ENCODE measurements at regions not wholly inside any gene's neighbourhood (a gene's known extent, or its start where the extent isn't known, plus 50 kb on each side); places are given as distances from the start of the nearest gene placed in this dataset.

GRCh38 chr10:131722525-131723264 is 178.1 kb upstream of the PPP2R2D start:
- Histone ChIP-seq H3K27me3 (ENCODE audit: insufficient read depth, low read length, poor library complexity, severe bottlenecking) (no peaks in the 10 kb centered on the region), H3K27ac (ENCODE audit: low read depth, low read length) (no peak overlapping the region), H3K4me3 (ENCODE audit: low read length) (no peak overlapping the region), H3K4me1 (ENCODE audit: insufficient read depth, low read length) (no peaks in the 10 kb centered on the region), H3K36me3 (ENCODE audit: insufficient read depth, low read length) (no peaks in the 10 kb centered on the region), H3K9me3 (ENCODE audit: low read length) (no peaks in the 10 kb centered on the region)
- H3K9me3 Mint-ChIP-seq, result peaks cover 0 to 5% (median 0%) of the 10 kb centered on the region in 5 donors
- H3K36me3 Mint-ChIP-seq, result no peaks in the 10 kb centered on the region
- DNase-seq, result no peak
- POLR2A ChIA-PET, result no interaction called here
- peaks cover 1 to 7% of the 10 kb centered on the region in 2 donors for H3K27me3 Mint-ChIP-seq
- no peak overlapping the region for H3K27ac Mint-ChIP-seq
- H3K4me1 Mint-ChIP-seq, result peaks cover 0 to 6% (median 2%) of the 10 kb centered on the region in 3 donors
- H3K4me3 Mint-ChIP-seq, result no peak overlapping the region
- CTCF ChIA-PET, result no interaction called here

- ChIA-PET POLR2A (no interaction called here), CTCF (no interaction called here)
- Mint-ChIP-seq H3K27ac (no peak overlapping the region), H3K4me1 (peaks cover 0 to 6% (median 2%) of the 10 kb centered on the region in 3 donors), H3K4me3 (peak overlapping the region in 1 of 7 donors; percentile 49), H3K36me3 (no peaks in the 10 kb centered on the region), H3K27me3 (peaks cover 1 to 7% of the 10 kb centered on the region in 2 donors), H3K9me3 (peaks cover 0 to 5% (median 0%) of the 10 kb centered on the region in 5 donors)
- no peak overlapping the region for H3K27ac ChIP-seq (ENCODE audit: low read depth, low read length)
- no peak for DNase-seq
- H3K9me3 ChIP-seq (ENCODE audit: low read length), result no peaks in the 10 kb centered on the region
- no peaks in the 10 kb centered on the region for H3K27me3 ChIP-seq (ENCODE audit: insufficient read depth, low read length, poor library complexity, severe bottlenecking)
- no peaks in the 10 kb centered on the region for H3K4me1 ChIP-seq (ENCODE audit: insufficient read depth, low read length)
- H3K4me3 ChIP-seq (ENCODE audit: low read length), result no peak overlapping the region
- H3K36me3 ChIP-seq (ENCODE audit: insufficient read depth, low read length), result no peaks in the 10 kb centered on the region
Observed at GRCh38 chr10:131723297-131724168, 177.3 kb upstream of the PPP2R2D start.

GRCh38 chr10:131724169-131724545 is 176.7 kb upstream of the PPP2R2D start:
- H3K9me3 Mint-ChIP-seq, result peaks cover 0 to 2% (median 0%) of the 10 kb centered on the region in 5 donors
- no peak overlapping the region for H3K27ac Mint-ChIP-seq
- ChIA-PET POLR2A (no interaction called here), CTCF (no interaction called here)
- Histone ChIP-seq H3K27me3 (ENCODE audit: insufficient read depth, low read length, poor library complexity, severe bottlenecking) (no peaks in the 10 kb centered on the region), H3K36me3 (ENCODE audit: insufficient read depth, low read length) (no peaks in the 10 kb centered on the region), H3K9me3 (ENCODE audit: low read length) (no peaks in the 10 kb centered on the region), H3K27ac (ENCODE audit: low read depth, low read length) (no peak overlapping the region), H3K4me3 (ENCODE audit: low read length) (no peak overlapping the region), H3K4me1 (ENCODE audit: insufficient read depth, low read length) (no peaks in the 10 kb centered on the region)
- H3K27me3 Mint-ChIP-seq, result peaks cover 0 to 7% of the 10 kb centered on the region in 2 donors
- DNase-seq, result no peak
- H3K4me1 Mint-ChIP-seq, result peaks cover 0 to 6% (median 2%) of the 10 kb centered on the region in 3 donors
- H3K36me3 Mint-ChIP-seq, result no peaks in the 10 kb centered on the region
- peak overlapping the region in 1 of 7 donors; percentile 49 for H3K4me3 Mint-ChIP-seq

GRCh38 chr10:131724891-131725580 is 175.8 kb upstream of the PPP2R2D start:
- Histone ChIP-seq H3K4me1 (ENCODE audit: insufficient read depth, low read length) (no peaks in the 10 kb centered on the region), H3K27ac (ENCODE audit: low read depth, low read length) (no peak overlapping the region), H3K27me3 (ENCODE audit: insufficient read depth, low read length, poor library complexity, severe bottlenecking) (no peaks in the 10 kb centered on the region), H3K36me3 (ENCODE audit: insufficient read depth, low read length) (no peaks in the 10 kb centered on the region), H3K4me3 (ENCODE audit: low read length) (no peak overlapping the region), H3K9me3 (ENCODE audit: low read length) (no peaks in the 10 kb centered on the region)
- Mint-ChIP-seq H3K27me3 (peaks cover 0 to 7% of the 10 kb centered on the region in 2 donors), H3K27ac (no peak overlapping the region), H3K4me1 (peaks cover 0 to 6% (median 2%) of the 10 kb centered on the region in 3 donors), H3K4me3 (no peak overlapping the region), H3K36me3 (no peaks in the 10 kb centered on the region), H3K9me3 (peaks cover 0 to 2% (median 0%) of the 10 kb centered on the region in 5 donors)
- CTCF ChIA-PET, result no interaction called here
- DNase-seq, result no peak
- POLR2A ChIA-PET, result no interaction called here

- Mint-ChIP-seq H3K9me3 (peaks cover 0 to 2% (median 0%) of the 10 kb centered on the region in 5 donors), H3K4me3 (no peak overlapping the region), H3K4me1 (peaks cover 0 to 6% (median 2%) of the 10 kb centered on the region in 3 donors), H3K36me3 (no peaks in the 10 kb centered on the region), H3K27me3 (peaks cover 0 to 7% of the 10 kb centered on the region in 2 donors), H3K27ac (no peak overlapping the region)
- no peak for DNase-seq
- ChIA-PET CTCF (no interaction called here), POLR2A (no interaction called here)
- no peak overlapping the region for H3K4me3 ChIP-seq (ENCODE audit: low read length)
- H3K27me3 ChIP-seq (ENCODE audit: insufficient read depth, low read length, poor library complexity, severe bottlenecking), result no peaks in the 10 kb centered on the region
- no peaks in the 10 kb centered on the region for H3K36me3 ChIP-seq (ENCODE audit: insufficient read depth, low read length)
- no peaks in the 10 kb centered on the region for H3K9me3 ChIP-seq (ENCODE audit: low read length)
- H3K27ac ChIP-seq (ENCODE audit: low read depth, low read length), result no peak overlapping the region
- no peaks in the 10 kb centered on the region for H3K4me1 ChIP-seq (ENCODE audit: insufficient read depth, low read length)
Observed at GRCh38 chr10:131725581-131726069, 175.2 kb upstream of the PPP2R2D start.

GRCh38 chr10:131726076-131726880 is 174.5 kb upstream of the PPP2R2D start:
- Mint-ChIP-seq H3K4me3 (no peak overlapping the region), H3K36me3 (no peaks in the 10 kb centered on the region), H3K27ac (no peak overlapping the region), H3K27me3 (peaks cover 0 to 7% of the 10 kb centered on the region in 2 donors), H3K4me1 (peaks cover 0 to 6% (median 2%) of the 10 kb centered on the region in 3 donors), H3K9me3 (peaks cover 0 to 2% (median 0%) of the 10 kb centered on the region in 5 donors)
- Histone ChIP-seq H3K4me1 (ENCODE audit: insufficient read depth, low read length) (no peaks in the 10 kb centered on the region), H3K36me3 (ENCODE audit: insufficient read depth, low read length) (no peaks in the 10 kb centered on the region), H3K27ac (ENCODE audit: low read depth, low read length) (no peak overlapping the region), H3K4me3 (ENCODE audit: low read length) (no peak overlapping the region), H3K9me3 (ENCODE audit: low read length) (no peaks in the 10 kb centered on the region), H3K27me3 (ENCODE audit: insufficient read depth, low read length, poor library complexity, severe bottlenecking) (no peaks in the 10 kb centered on the region)
- no peak for DNase-seq
- POLR2A ChIA-PET, result no interaction called here
- CTCF ChIA-PET, result no interaction called here

- Mint-ChIP-seq H3K4me1 (peaks cover 0 to 6% (median 2%) of the 10 kb centered on the region in 3 donors), H3K36me3 (no peaks in the 10 kb centered on the region), H3K27ac (no peak overlapping the region), H3K4me3 (no peak overlapping the region), H3K27me3 (peaks cover 0 to 7% of the 10 kb centered on the region in 2 donors), H3K9me3 (peaks cover 0 to 2% (median 0%) of the 10 kb centered on the region in 5 donors)
- DNase-seq, result no peak
- Histone ChIP-seq H3K4me3 (ENCODE audit: low read length) (no peak overlapping the region), H3K27ac (ENCODE audit: low read depth, low read length) (no peak overlapping the region), H3K36me3 (ENCODE audit: insufficient read depth, low read length) (no peaks in the 10 kb centered on the region), H3K4me1 (ENCODE audit: insufficient read depth, low read length) (no peaks in the 10 kb centered on the region), H3K9me3 (ENCODE audit: low read length) (no peaks in the 10 kb centered on the region), H3K27me3 (ENCODE audit: insufficient read depth, low read length, poor library complexity, severe bottlenecking) (no peaks in the 10 kb centered on the region)
- ChIA-PET POLR2A (no interaction called here), CTCF (no interaction called here)
Observed at GRCh38 chr10:131726967-131727366, 173.8 kb upstream of the PPP2R2D start.
